HepG2 (cell line): ENCODE measurements at regions not wholly inside any gene's neighbourhood (a gene's known extent, or its start where the extent isn't known, plus 50 kb on each side); places are given as distances from the start of the nearest gene placed in this dataset.

Source experiments
- FOXC1 ChIP-seq: sonication (generic); formaldehyde crosslinking; IDR thresholded peaks from 2 replicates; pipeline ENCODE4 v1.8.0; 2022; ENCODE audit warnings: mild to moderate bottlenecking, missing genetic modification reagents, borderline replicate concordance
- FOXP1 ChIP-seq, 2 experiments: fragments of 450-650 bp in 1 of 2; IDR thresholded peaks; 2 replicates each; pipeline ENCODE4 v1.6.1; 2017 to 2018; ENCODE audit warnings: antibody characterized with exemption in 1 of 2
- HOXA9 ChIP-seq: sonication (generic); formaldehyde crosslinking; IDR thresholded peaks from 2 replicates; pipeline ENCODE4 v1.8.1; 2022; ENCODE audit warnings: missing genetic modification reagents, mild to moderate bottlenecking, moderate library complexity, borderline replicate concordance
- POGZ ChIP-seq: sonication (generic); formaldehyde crosslinking; IDR thresholded peaks from 2 replicates; pipeline ENCODE4 v1.4.0; 2020; ENCODE audit warnings: mild to moderate bottlenecking, missing genetic modification reagents
- POLR2A ChIP-seq, 2 experiments: IDR thresholded peaks; 2 replicates each; pipeline ENCODE4 v1.6.1; 2011; ENCODE audit warnings: low read depth in 2 of 2, low read length in 2 of 2, mild to moderate bottlenecking in 1 of 2, moderate library complexity in 1 of 2; ENCODE audit not compliant: insufficient read depth in 1 of 2
- RFX5 ChIP-seq: IDR thresholded peaks from 2 replicates; pipeline ENCODE4 v1.6.1; 2011; ENCODE audit warnings: low read depth, low read length, improper control_type of control experiment
- TF ChIP-seq, protein P1 (sequence below): IDR thresholded peaks from 2 replicates; pipeline ENCODE4 v1.6.1; 2012; ENCODE audit warnings: inconsistent platforms

DNA sequence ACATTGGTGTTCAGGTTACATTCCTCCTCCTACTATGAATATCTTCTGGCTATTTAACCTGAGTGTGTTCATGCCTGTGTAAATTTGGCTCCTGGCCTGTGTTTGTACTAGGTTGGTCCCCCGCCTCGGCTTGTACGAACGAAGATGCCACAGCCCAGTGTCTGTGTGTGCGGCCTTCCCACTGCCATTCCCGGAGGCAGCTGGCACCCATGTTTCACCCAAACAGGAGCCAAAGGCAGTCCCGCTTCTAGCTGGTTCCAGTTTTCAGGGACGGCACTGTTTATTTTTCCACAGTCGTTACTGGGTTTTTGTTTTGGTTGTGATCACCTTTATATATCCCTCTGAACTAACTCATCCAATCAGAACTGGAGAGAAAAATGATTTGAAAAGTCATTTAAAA lies 102.5 kb upstream of the ZNF536 start:
- TF ChIP-seq, protein P1, sequence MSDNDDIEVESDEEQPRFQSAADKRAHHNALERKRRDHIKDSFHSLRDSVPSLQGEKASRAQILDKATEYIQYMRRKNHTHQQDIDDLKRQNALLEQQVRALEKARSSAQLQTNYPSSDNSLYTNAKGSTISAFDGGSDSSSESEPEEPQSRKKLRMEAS = no peak
- TF ChIP-seq FOXP1 (IDR thresholded peaks at IDR 0.05) (no peak), FOXP1 (CRISPR knock-in tag; IDR thresholded peaks at IDR 0.05) (no peak), RFX5 (no peak), POLR2A (IDR thresholded peaks at IDR 0.05; ENCODE audit: insufficient read depth in 1 of 2, low read depth in 2 of 2, low read length in 2 of 2) (no peak), FOXC1 (CRISPR knock-in tag) (no peak), POGZ (CRISPR knock-in tag) (no peak), HOXA9 (CRISPR knock-in tag) (no peak)
